Sigmoid colon (tissue), 4 donors: ENCODE measurements at regions not wholly inside any gene's neighbourhood (a gene's known extent, or its start where the extent isn't known, plus 50 kb on each side); places are given as distances from the start of the nearest gene placed in this dataset.

Source experiments
- CTCF ChIP-seq, 4 experiments: fragments of 450-650 bp in 3 of 4; fragments of 200-600 bp in 1 of 4; IDR thresholded peaks; one replicate each; pipeline ENCODE4 v1.5.1; 2016 to 2019; ENCODE audit warnings: antibody characterized with exemption in 4 of 4, mild to moderate bottlenecking in 3 of 4, moderate library complexity in 2 of 4
- EP300 ChIP-seq, 4 donors: sonication (generic); formaldehyde crosslinking; IDR thresholded peaks; one replicate each; pipeline ENCODE4 v1.6.1; 2017; ENCODE audit warnings: antibody characterized with exemption in 4 of 4
- POLR2A ChIP-seq, 2 donors: fragments of 450-650 bp; IDR thresholded peaks; one replicate each; pipeline ENCODE4 v1.6.1; 2016; ENCODE audit warnings: antibody characterized with exemption in 2 of 2, mild to moderate bottlenecking in 2 of 2, moderate library complexity in 2 of 2
- POLR2AphosphoS5 ChIP-seq, 4 donors: sonication (generic); formaldehyde crosslinking; IDR thresholded peaks; one replicate each; pipeline ENCODE4 v1.6.1; 2017; ENCODE audit warnings: antibody characterized with exemption in 4 of 4

GRCh38 chr5:162384225-162384624, 316.7 kb downstream of the GABRG2 start:
- TF ChIP-seq POLR2A (IDR thresholded peaks at IDR 0.05) (no peak), CTCF (IDR thresholded peaks at IDR 0.05) (no peak), POLR2AphosphoS5 (IDR thresholded peaks at IDR 0.05) (no peak), EP300 (IDR thresholded peaks at IDR 0.05) (no peak)
